GM23338 (cell line): ENCODE measurements at regions not wholly inside any gene's neighbourhood (a gene's known extent, or its start where the extent isn't known, plus 50 kb on each side); places are given as distances from the start of the nearest gene placed in this dataset.

Experiments used
- ATAC-seq: fragments of 200-7000 bp; cut with Tn5 transposase; 3 replicates; pipeline ENCODE4 v1.9.1; 2020
- DNase-seq: peaks from one replicate; pipeline ENCODE4 v3.0.0-alpha.2; 2015; ENCODE audit warnings: low spot score
- H2AFZ ChIP-seq: fragments of 200-600 bp; sonication (generic); 2 replicates; pipeline ENCODE4 v1.8.0; 2016; ENCODE audit warnings: antibody characterized with exemption, mild to moderate bottlenecking, moderate library complexity
- H3F3A ChIP-seq: fragments of 200-600 bp; sonication (generic); replicated peaks from 2 replicates; pipeline ENCODE4 v1.8.0; 2017; ENCODE audit warnings: antibody characterized with exemption, mixed run types, low read depth
- H3K27ac ChIP-seq: fragments of 200-600 bp; sonication (generic); 2 replicates; pipeline ENCODE4 v1.6.1; 2016; ENCODE audit warnings: low read depth
- H3K27me3 ChIP-seq: fragments of 200-600 bp; sonication (generic); 2 replicates; pipeline ENCODE4 v1.8.0; 2016; ENCODE audit warnings: mild to moderate bottlenecking, mixed run types, moderate library complexity; ENCODE audit not compliant: insufficient read depth
- H3K36me3 ChIP-seq: fragments of 200-600 bp; sonication (generic); 2 replicates; pipeline ENCODE4 v1.8.0; 2016; ENCODE audit warnings: mild to moderate bottlenecking; ENCODE audit not compliant: insufficient read depth
- H3K4me1 ChIP-seq: fragments of 200-600 bp; sonication (generic); 2 replicates; pipeline ENCODE4 v1.8.0; 2016; ENCODE audit warnings: mild to moderate bottlenecking, moderate library complexity; ENCODE audit not compliant: insufficient read depth
- H3K4me2 ChIP-seq: fragments of 200-600 bp; sonication (generic); 2 replicates; pipeline ENCODE4 v1.7.1; 2017; ENCODE audit warnings: mixed run types
- H3K4me3 ChIP-seq: fragments of 200-600 bp; sonication (generic); 2 replicates; pipeline ENCODE4 v1.6.1; 2016; ENCODE audit warnings: mixed run types
- H3K79me2 ChIP-seq: fragments of 200-600 bp; sonication (generic); replicated peaks from 2 replicates; pipeline ENCODE4 v1.8.0; 2017; ENCODE audit warnings: mild to moderate bottlenecking; ENCODE audit not compliant: insufficient read depth
- H3K9me2 ChIP-seq: fragments of 200-600 bp; sonication (generic); 2 replicates; pipeline ENCODE4 v1.8.0; 2017; ENCODE audit not compliant: insufficient read depth
- H4K20me1 ChIP-seq: fragments of 200-600 bp; sonication (generic); replicated peaks from 2 replicates; pipeline ENCODE4 v1.8.0; 2017; ENCODE audit warnings: mild to moderate bottlenecking; ENCODE audit not compliant: insufficient read depth
- H3K27ac Mint-ChIP-seq: 2 replicates; pipeline ENCODE4 v1.8.0; 2020; ENCODE audit warnings: inconsistent platforms, mild to moderate bottlenecking, moderate library complexity, mixed read lengths
- H3K27me3 Mint-ChIP-seq: 3 replicates; pipeline ENCODE4 v1.8.0; 2022; ENCODE audit warnings: low read depth, mild to moderate bottlenecking, moderate library complexity, mixed read lengths, inconsistent platforms; ENCODE audit not compliant: insufficient read depth, poor library complexity
- H3K36me3 Mint-ChIP-seq: 3 replicates; pipeline ENCODE4 v1.8.0; 2021; ENCODE audit warnings: low read depth, mild to moderate bottlenecking, inconsistent platforms, moderate library complexity, mixed read lengths
- H3K4me1 Mint-ChIP-seq: 3 replicates; pipeline ENCODE4 v1.8.0; 2020; ENCODE audit warnings: mild to moderate bottlenecking, inconsistent platforms, mixed read lengths
- H3K4me3 Mint-ChIP-seq: 3 replicates; pipeline ENCODE4 v1.8.0; 2021; ENCODE audit warnings: moderate library complexity, mild to moderate bottlenecking, inconsistent platforms, mixed read lengths
- H3K9me3 Mint-ChIP-seq: 3 replicates; pipeline ENCODE4 v1.8.0; 2020; ENCODE audit warnings: moderate library complexity, mild to moderate bottlenecking, inconsistent platforms, mixed read lengths
- CREB1 ChIP-seq: fragments of 250-450 bp; sonication (Bioruptor Pico); IDR thresholded peaks from 2 replicates; pipeline ENCODE4 v1.5.0; 2020; ENCODE audit warnings: low read depth, mild to moderate bottlenecking, moderate library complexity
- EZH2 ChIP-seq: fragments of 200-600 bp; sonication (generic); IDR thresholded peaks from one replicate; pipeline ENCODE4 v1.8.0; 2017; ENCODE audit warnings: antibody characterized with exemption, mild to moderate bottlenecking, low read depth; ENCODE audit not compliant: unreplicated experiment
- EZH2phosphoT487 ChIP-seq: fragments of 200-600 bp; sonication (generic); IDR thresholded peaks from one replicate; pipeline ENCODE4 v1.8.1; 2018; ENCODE audit warnings: antibody characterized with exemption; ENCODE audit not compliant: unreplicated experiment
- JUNB ChIP-seq: IDR thresholded peaks from one replicate; pipeline ENCODE4 v1.6.1; 2016; ENCODE audit warnings: antibody characterized with exemption; ENCODE audit not compliant: unreplicated experiment
- NANOG ChIP-seq: IDR thresholded peaks from 2 replicates; pipeline ENCODE4 v1.6.1; 2016; ENCODE audit warnings: antibody characterized with exemption, borderline replicate concordance
- POLR2AphosphoS5 ChIP-seq: IDR thresholded peaks from 2 replicates; pipeline ENCODE4 v1.6.1; 2016; ENCODE audit warnings: antibody characterized with exemption, low read depth
- ZNF114 ChIP-seq: fragments of 250-450 bp; sonication (Bioruptor Pico); IDR thresholded peaks from 2 replicates; pipeline ENCODE4 v1.5.0; 2020; ENCODE audit warnings: mild to moderate bottlenecking, moderate library complexity
- ZNF331 ChIP-seq: fragments of 250-450 bp; sonication (Bioruptor Pico); IDR thresholded peaks from 2 replicates; pipeline ENCODE4 v1.5.0; 2020; ENCODE audit warnings: low read depth, mild to moderate bottlenecking, moderate library complexity
- TF ChIP-seq, protein P1 (sequence below): fragments of 250-450 bp; sonication (Bioruptor Pico); IDR thresholded peaks from 2 replicates; pipeline ENCODE4 v1.5.0; 2020; ENCODE audit warnings: mild to moderate bottlenecking, moderate library complexity
- TF ChIP-seq, protein P2 (sequence below), 2 experiments: fragments of 200-600 bp in 1 of 2; sonication (generic) in 1 of 2; conservative IDR thresholded peaks; 2 replicates each; pipeline versions ENCODE4 v1.5.1 to v1.6.1; 2016 to 2017; ENCODE audit warnings: antibody characterized with exemption in 2 of 2, low read depth in 2 of 2, mild to moderate bottlenecking in 2 of 2, moderate library complexity in 1 of 2
- TF ChIP-seq, protein P3 (sequence below): IDR thresholded peaks from 2 replicates; pipeline ENCODE4 v1.6.1; 2016; ENCODE audit warnings: antibody characterized with exemption

DNA sequence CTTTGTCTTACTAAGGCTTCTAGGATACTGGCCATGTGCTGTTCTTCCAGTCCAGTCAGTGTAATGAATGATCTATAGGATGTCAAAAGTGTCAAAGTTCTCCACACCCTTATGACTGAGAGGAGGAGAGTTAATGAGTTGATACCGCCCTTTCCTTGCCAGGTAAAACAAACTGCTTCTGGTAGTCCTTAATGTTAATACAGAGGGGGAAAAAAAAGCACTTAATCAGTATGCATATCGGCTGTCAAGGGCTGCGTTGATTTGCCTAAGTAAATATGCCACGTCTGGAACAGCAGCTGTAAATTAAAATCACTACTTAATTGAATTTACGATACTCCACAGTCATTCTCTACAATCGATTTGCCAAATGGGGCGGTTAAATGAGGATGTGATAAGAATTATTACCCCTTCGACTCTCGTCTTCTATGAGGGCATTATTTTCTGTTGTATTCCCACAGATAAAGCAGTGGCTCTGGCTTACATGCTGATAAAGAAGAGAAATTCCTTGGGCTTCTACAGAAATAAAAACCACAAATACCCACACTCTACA lies 416.0 kb downstream of the KCNH5 start:
- H3K27ac Mint-ChIP-seq = no peak overlapping the region
- TF ChIP-seq NANOG (no peak), ZNF331 (no peak), EZH2 (no peak), POLR2AphosphoS5 (no peak)
- TF ChIP-seq, protein P1, sequence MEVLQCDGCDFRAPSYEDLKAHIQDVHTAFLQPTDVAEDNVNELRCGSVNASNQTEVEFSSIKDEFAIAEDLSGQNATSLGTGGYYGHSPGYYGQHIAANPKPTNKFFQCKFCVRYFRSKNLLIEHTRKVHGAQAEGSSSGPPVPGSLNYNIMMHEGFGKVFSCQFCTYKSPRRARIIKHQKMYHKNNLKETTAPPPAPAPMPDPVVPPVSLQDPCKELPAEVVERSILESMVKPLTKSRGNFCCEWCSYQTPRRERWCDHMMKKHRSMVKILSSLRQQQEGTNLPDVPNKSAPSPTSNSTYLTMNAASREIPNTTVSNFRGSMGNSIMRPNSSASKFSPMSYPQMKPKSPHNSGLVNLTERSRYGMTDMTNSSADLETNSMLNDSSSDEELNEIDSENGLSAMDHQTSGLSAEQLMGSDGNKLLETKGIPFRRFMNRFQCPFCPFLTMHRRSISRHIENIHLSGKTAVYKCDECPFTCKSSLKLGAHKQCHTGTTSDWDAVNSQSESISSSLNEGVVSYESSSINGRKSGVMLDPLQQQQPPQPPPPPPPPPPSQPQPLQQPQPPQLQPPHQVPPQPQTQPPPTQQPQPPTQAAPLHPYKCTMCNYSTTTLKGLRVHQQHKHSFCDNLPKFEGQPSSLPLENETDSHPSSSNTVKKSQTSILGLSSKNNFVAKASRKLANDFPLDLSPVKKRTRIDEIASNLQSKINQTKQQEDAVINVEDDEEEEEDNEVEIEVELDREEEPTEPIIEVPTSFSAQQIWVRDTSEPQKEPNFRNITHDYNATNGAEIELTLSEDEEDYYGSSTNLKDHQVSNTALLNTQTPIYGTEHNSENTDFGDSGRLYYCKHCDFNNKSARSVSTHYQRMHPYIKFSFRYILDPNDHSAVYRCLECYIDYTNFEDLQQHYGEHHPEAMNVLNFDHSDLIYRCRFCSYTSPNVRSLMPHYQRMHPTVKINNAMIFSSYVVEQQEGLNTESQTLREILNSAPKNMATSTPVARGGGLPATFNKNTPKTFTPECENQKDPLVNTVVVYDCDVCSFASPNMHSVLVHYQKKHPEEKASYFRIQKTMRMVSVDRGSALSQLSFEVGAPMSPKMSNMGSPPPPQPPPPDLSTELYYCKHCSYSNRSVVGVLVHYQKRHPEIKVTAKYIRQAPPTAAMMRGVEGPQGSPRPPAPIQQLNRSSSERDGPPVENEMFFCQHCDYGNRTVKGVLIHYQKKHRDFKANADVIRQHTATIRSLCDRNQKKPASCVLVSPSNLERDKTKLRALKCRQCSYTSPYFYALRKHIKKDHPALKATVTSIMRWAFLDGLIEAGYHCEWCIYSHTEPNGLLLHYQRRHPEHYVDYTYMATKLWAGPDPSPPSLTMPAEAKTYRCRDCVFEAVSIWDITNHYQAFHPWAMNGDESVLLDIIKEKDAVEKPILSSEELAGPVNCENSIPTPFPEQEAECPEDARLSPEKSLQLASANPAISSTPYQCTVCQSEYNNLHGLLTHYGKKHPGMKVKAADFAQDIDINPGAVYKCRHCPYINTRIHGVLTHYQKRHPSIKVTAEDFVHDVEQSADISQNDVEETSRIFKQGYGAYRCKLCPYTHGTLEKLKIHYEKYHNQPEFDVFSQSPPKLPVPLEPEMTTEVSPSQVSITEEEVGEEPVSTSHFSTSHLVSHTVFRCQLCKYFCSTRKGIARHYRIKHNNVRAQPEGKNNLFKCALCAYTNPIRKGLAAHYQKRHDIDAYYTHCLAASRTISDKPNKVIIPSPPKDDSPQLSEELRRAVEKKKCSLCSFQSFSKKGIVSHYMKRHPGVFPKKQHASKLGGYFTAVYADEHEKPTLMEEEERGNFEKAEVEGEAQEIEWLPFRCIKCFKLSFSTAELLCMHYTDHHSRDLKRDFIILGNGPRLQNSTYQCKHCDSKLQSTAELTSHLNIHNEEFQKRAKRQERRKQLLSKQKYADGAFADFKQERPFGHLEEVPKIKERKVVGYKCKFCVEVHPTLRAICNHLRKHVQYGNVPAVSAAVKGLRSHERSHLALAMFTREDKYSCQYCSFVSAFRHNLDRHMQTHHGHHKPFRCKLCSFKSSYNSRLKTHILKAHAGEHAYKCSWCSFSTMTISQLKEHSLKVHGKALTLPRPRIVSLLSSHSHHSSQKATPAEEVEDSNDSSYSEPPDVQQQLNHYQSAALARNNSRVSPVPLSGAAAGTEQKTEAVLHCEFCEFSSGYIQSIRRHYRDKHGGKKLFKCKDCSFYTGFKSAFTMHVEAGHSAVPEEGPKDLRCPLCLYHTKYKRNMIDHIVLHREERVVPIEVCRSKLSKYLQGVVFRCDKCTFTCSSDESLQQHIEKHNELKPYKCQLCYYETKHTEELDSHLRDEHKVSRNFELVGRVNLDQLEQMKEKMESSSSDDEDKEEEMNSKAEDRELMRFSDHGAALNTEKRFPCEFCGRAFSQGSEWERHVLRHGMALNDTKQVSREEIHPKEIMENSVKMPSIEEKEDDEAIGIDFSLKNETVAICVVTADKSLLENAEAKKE (CRISPR knock-in tag) = no peak
- no peaks in the 10 kb centered on the region for H4K20me1 ChIP-seq
- H3K27me3 Mint-ChIP-seq = peaks cover 2% of the 10 kb centered on the region
- 0 out of 2 replicates have a peak, but pooled peaks cover 3% of the 10 kb centered on the region for H3K9me2 ChIP-seq
- peaks cover 5% of the 10 kb centered on the region; the same call in 1 of the 3 replicates for H3K9me3 Mint-ChIP-seq
- peaks cover 5% of the 10 kb centered on the region; the same call in 1 of the 3 replicates for H3K36me3 Mint-ChIP-seq
- H3K4me1 Mint-ChIP-seq = no peaks in the 10 kb centered on the region
- no peak for DNase-seq
- no peak overlapping the region for H3K4me2 ChIP-seq
- no peaks in the 10 kb centered on the region for H3K36me3 ChIP-seq
- no peak overlapping the region for H3K27ac ChIP-seq
- H3F3A ChIP-seq = no peaks in the 10 kb centered on the region
- no peaks in the 10 kb centered on the region for H3K27me3 ChIP-seq
- H3K4me3 ChIP-seq = no peak overlapping the region
- no peak overlapping the region for H3K4me3 Mint-ChIP-seq
- H3K4me1 ChIP-seq = no peaks in the 10 kb centered on the region
- H2AFZ ChIP-seq = peak overlapping the region; percentile 28; the same call in 1 of the 2 replicates
- no peak for ATAC-seq
- no peaks in the 10 kb centered on the region for H3K79me2 ChIP-seq

DNA sequence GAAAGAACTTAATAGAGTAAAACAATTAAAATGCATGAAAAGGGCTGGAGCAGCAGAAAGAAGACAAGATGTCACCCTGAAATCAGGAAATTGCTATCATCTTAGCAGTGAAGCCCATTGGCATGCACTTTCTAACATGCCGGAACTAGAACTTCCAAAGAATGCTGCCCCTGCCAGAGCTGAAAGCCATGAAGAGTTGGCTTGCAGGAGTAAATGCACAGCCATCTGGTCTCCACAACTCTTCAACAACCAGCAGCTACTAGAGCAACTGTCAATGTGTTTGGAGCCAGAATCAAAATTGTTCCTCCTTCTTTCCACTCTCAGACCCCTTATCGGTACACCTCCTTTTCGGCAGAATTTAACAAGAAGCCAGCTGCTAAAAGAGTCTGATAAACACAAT lies 414.1 kb downstream of the KCNH5 start:
- H3K4me3 ChIP-seq = no peak overlapping the region
- no peaks in the 10 kb centered on the region for H4K20me1 ChIP-seq
- no peaks in the 10 kb centered on the region for H3K79me2 ChIP-seq
- H3K27ac ChIP-seq = no peak overlapping the region
- Mint-ChIP-seq H3K27ac (no peak overlapping the region), H3K27me3 (peaks cover 3% of the 10 kb centered on the region), H3K36me3 (peaks cover 2% of the 10 kb centered on the region), H3K4me3 (no peak overlapping the region), H3K4me1 (no peaks in the 10 kb centered on the region), H3K9me3 (peaks cover 15% of the 10 kb centered on the region)
- H3K27me3 ChIP-seq = no peaks in the 10 kb centered on the region
- H3F3A ChIP-seq = no peaks in the 10 kb centered on the region
- H2AFZ ChIP-seq = no peak overlapping the region
- no peaks in the 10 kb centered on the region for H3K4me1 ChIP-seq
- DNase-seq (no peak), ATAC-seq (no peak)
- H3K36me3 ChIP-seq = no peaks in the 10 kb centered on the region
- H3K9me2 ChIP-seq = 0 out of 2 replicates have a peak, but pooled peaks cover 3% of the 10 kb centered on the region
- no peak overlapping the region for H3K4me2 ChIP-seq
- no peak for TF ChIP-seq EZH2phosphoT487
- TF ChIP-seq, protein P2, sequence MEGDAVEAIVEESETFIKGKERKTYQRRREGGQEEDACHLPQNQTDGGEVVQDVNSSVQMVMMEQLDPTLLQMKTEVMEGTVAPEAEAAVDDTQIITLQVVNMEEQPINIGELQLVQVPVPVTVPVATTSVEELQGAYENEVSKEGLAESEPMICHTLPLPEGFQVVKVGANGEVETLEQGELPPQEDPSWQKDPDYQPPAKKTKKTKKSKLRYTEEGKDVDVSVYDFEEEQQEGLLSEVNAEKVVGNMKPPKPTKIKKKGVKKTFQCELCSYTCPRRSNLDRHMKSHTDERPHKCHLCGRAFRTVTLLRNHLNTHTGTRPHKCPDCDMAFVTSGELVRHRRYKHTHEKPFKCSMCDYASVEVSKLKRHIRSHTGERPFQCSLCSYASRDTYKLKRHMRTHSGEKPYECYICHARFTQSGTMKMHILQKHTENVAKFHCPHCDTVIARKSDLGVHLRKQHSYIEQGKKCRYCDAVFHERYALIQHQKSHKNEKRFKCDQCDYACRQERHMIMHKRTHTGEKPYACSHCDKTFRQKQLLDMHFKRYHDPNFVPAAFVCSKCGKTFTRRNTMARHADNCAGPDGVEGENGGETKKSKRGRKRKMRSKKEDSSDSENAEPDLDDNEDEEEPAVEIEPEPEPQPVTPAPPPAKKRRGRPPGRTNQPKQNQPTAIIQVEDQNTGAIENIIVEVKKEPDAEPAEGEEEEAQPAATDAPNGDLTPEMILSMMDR (conservative IDR thresholded peaks at IDR 0.05; ENCODE audit: low read depth in 2 of 2) = no peak
- TF ChIP-seq EZH2 = no peak
- TF ChIP-seq JUNB = no peak
- TF ChIP-seq ZNF114 (CRISPR knock-in tag) = no peak
- TF ChIP-seq POLR2AphosphoS5 = no peak
- no peak for TF ChIP-seq CREB1 (CRISPR knock-in tag)
- TF ChIP-seq, protein P3, sequence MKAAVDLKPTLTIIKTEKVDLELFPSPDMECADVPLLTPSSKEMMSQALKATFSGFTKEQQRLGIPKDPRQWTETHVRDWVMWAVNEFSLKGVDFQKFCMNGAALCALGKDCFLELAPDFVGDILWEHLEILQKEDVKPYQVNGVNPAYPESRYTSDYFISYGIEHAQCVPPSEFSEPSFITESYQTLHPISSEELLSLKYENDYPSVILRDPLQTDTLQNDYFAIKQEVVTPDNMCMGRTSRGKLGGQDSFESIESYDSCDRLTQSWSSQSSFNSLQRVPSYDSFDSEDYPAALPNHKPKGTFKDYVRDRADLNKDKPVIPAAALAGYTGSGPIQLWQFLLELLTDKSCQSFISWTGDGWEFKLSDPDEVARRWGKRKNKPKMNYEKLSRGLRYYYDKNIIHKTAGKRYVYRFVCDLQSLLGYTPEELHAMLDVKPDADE = no peak
- TF ChIP-seq ZNF331 = no peak
